Activated T-cell treated with anti-CD3 and anti-CD28 coated beads, Interleukin-2, amount 50 U/mL, for 48 hours (primary cell): ENCODE measurements at regions not wholly inside any gene's neighbourhood (a gene's known extent, or its start where the extent isn't known, plus 50 kb on each side); places are given as distances from the start of the nearest gene placed in this dataset.

Experiments
- DNase-seq, 2 experiments: peaks; one replicate each; pipeline ENCODE4 v3.0.0-alpha.2; 2020

GRCh38 chr3:132196113-132196512 is 121.1 kb upstream of the ACP3 start:
- no peak for DNase-seq

- no peak for DNase-seq
Measured at GRCh38 chr3:132198516-132198915, 118.7 kb upstream of the ACP3 start.

- no peak for DNase-seq
Measured at GRCh38 chr3:132199451-132199850, 117.8 kb upstream of the ACP3 start.

- DNase-seq, result no peak
Measured at GRCh38 chr3:132202586-132202985, 114.6 kb upstream of the ACP3 start.

GRCh38 chr3:132203889-132204596 is 113.2 kb upstream of the ACP3 start:
- no peak for DNase-seq

GRCh38 chr3:132205609-132206008 is 111.6 kb upstream of the ACP3 start:
- no peak for DNase-seq

- DNase-seq, result no peak
Measured at GRCh38 chr3:132209855-132210254, 107.4 kb upstream of the ACP3 start.

- DNase-seq, result peak; percentile 26
Measured at GRCh38 chr3:132210476-132211346, 106.5 kb upstream of the ACP3 start.

- DNase-seq, result no peak
Measured at GRCh38 chr3:132211896-132212295, 105.3 kb upstream of the ACP3 start.

GRCh38 chr3:132218817-132219755 is 98.1 kb upstream of the ACP3 start:
- DNase-seq, result no peak

GRCh38 chr3:132220986-132221385 is 96.2 kb upstream of the ACP3 start:
- DNase-seq, result no peak

- no peak for DNase-seq
Measured at GRCh38 chr3:132222868-132223538, 94.2 kb upstream of the ACP3 start.

GRCh38 chr3:132225664-132226063 is 91.5 kb upstream of the ACP3 start:
- DNase-seq, result no peak

- no peak for DNase-seq
Measured at GRCh38 chr3:132228923-132229322, 88.3 kb upstream of the ACP3 start.

- no peak for DNase-seq
Measured at GRCh38 chr3:132229641-132230040, 87.6 kb upstream of the ACP3 start.

GRCh38 chr3:132230156-132231000 is 86.8 kb upstream of the ACP3 start:
- no peak for DNase-seq

GRCh38 chr3:132231633-132232032 is 85.6 kb upstream of the ACP3 start:
- DNase-seq, result no peak

GRCh38 chr3:132232231-132232792 is 84.9 kb upstream of the ACP3 start:
- DNase-seq, result no peak

GRCh38 chr3:132236701-132237651 is 80.2 kb upstream of the ACP3 start:
- DNase-seq, result no peak

- no peak for DNase-seq
Measured at GRCh38 chr3:132237652-132238032, 79.6 kb upstream of the ACP3 start.
